Keratinocyte (primary cell): ENCODE measurements at regions not wholly inside any gene's neighbourhood (a gene's known extent, or its start where the extent isn't known, plus 50 kb on each side); places are given as distances from the start of the nearest gene placed in this dataset.

Source experiments
- CTCF ChIP-seq, 3 experiments: IDR thresholded peaks in 1 of 3; conservative IDR thresholded peaks in 1 of 3; optimal IDR thresholded peaks in 1 of 3; 2 replicates in 2 of 3; 3 replicates in 1 of 3; pipeline versions ENCODE3 to v1.5.1; 2011; ENCODE audit warnings: low read length in 3 of 3, mild to moderate bottlenecking in 3 of 3, moderate library complexity in 2 of 3, control low read depth in 1 of 3, inconsistent platforms in 1 of 3; ENCODE audit not compliant: insufficient read depth in 2 of 3; ENCODE audit errors: extremely low read depth in 1 of 3
- EZH2 ChIP-seq: IDR thresholded peaks from one replicate; pipeline ENCODE4 v1.6.1; 2012; ENCODE audit warnings: inconsistent platforms, mild to moderate bottlenecking, low read length, moderate library complexity

- TF ChIP-seq CTCF (optimal IDR thresholded peaks at IDR 0.05 in 1 of 3, IDR thresholded peaks at IDR 0.05 in 1 of 3, conservative IDR thresholded peaks at IDR 0.05 in 1 of 3; ENCODE audit: extremely low read depth in 1 of 3, insufficient read depth in 2 of 3, low read length in 3 of 3) (no peak), EZH2 (no peak)
These were observed 71.3 kb upstream of the NPAS2 start for GRCh38 chr2:100748673-100749072.
